LNCAP (cell line): ENCODE measurements at regions not wholly inside any gene's neighbourhood (a gene's known extent, or its start where the extent isn't known, plus 50 kb on each side); places are given as distances from the start of the nearest gene placed in this dataset.
A peak's percentile ranks its signal among the peaks of the same experiment; 100 is the strongest.

ENCODE experiments used
- TF ChIP-seq, protein P1 (sequence below): fragments of 450-650 bp; IDR thresholded peaks from 2 replicates; pipeline ENCODE4 v1.5.1; 2017; ENCODE audit warnings: mild to moderate bottlenecking

DNA sequence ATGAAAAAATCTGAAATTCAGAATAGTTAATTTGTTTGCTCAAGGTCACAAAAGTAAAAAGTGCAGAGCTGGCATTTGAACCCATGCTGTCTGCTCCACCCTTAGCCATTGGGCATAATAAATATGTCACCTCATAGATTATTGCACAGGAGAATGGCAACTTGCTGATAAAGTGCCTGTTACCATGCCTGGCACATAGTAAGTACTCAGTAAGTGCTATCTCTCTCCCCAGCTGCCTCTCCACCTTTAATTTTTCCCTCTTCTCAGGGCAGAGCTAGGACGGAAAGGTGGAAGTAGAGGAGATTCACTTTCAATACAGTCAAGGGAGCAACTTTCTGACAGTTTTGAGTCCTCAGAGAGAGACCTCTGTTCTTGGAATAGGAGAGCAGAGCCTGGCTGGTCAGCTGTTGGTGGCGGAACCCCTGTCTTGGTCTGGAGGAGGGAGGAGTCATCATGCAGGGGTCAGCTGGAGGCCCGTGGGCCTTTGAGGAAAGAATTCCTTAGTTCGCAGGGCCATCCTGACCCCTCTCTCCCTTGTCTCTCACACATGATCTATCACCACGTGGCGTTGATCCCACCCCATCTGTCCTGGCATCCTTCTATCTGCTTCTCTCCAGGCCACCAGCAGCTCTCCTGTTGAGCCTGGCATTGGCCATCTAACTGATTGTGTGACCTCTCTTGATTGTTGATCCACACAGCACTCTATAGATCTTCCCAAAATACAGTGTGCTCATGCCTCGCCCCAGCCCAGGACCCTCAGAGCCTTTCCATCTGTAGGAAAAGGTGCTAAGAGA, 149.3 kb downstream of the RPLP1 start:
- TF ChIP-seq, protein P1, sequence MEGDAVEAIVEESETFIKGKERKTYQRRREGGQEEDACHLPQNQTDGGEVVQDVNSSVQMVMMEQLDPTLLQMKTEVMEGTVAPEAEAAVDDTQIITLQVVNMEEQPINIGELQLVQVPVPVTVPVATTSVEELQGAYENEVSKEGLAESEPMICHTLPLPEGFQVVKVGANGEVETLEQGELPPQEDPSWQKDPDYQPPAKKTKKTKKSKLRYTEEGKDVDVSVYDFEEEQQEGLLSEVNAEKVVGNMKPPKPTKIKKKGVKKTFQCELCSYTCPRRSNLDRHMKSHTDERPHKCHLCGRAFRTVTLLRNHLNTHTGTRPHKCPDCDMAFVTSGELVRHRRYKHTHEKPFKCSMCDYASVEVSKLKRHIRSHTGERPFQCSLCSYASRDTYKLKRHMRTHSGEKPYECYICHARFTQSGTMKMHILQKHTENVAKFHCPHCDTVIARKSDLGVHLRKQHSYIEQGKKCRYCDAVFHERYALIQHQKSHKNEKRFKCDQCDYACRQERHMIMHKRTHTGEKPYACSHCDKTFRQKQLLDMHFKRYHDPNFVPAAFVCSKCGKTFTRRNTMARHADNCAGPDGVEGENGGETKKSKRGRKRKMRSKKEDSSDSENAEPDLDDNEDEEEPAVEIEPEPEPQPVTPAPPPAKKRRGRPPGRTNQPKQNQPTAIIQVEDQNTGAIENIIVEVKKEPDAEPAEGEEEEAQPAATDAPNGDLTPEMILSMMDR, result no peak

DNA sequence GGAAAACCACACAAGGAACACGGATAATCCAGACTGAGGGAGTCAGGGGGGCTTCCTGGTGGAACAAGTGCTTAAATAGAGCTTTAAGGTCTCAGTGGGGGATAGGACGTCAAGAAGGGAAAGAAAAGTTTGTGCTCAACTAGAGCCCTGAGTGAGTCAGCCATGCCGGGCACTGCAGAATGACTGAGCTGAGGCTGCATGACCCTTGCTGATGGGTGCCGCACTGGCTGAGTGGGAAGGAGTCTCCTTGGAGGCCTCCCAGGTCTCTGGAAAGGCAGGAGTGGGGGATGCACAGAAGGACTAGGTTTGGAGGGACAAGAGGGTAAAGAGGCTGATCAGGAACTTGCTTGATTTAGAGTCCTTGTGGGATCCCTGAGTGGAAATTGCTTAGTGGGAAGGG, 150.3 kb downstream of the RPLP1 start:
- TF ChIP-seq, protein P1, result no peak

- TF ChIP-seq, protein P1, result no peak
Observed at GRCh38 chr15:69603369-69604071, 150.9 kb downstream of the RPLP1 start.

- TF ChIP-seq, protein P1, result peak; percentile 56; the same call in 1 of the 2 replicates
Observed at GRCh38 chr15:69604072-69604411, 151.4 kb downstream of the RPLP1 start.

GRCh38 chr15:69606144-69606543, 153.5 kb downstream of the RPLP1 start:
- TF ChIP-seq, protein P1, result no peak

DNA sequence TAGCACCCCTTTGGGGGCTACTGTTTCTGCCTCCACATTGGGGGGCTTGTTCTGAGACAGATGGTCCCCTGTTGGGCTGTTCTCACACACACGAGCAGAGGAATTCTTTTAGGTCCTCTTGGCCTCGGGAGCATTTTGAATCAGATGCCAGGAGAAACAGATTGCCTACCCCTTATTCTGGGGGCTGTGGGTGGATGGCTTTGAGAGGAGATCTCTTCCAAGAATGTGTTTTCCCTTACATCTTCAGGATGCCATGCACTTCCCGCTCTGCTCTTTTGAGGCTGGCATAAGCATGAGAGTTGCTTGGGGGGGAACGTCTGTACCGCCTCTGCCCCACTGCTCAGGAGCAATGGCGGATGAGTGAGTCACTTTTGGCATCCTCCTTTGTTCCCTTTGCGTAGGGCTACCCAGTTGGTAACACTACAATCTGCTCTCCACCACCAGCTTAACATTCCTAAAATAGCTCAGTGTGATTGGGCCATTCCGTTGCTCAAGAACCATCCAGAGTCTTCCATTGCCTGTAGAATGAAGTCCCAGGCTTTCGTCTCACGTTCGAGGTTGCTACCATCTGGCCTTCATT, 154.4 kb downstream of the RPLP1 start:
- TF ChIP-seq, protein P1, result no peak

GRCh38 chr15:69608661-69609060, 156.0 kb downstream of the RPLP1 start:
- TF ChIP-seq, protein P1, result no peak
